Fibroblast of skin of abdomen (primary cell): ENCODE measurements at regions not wholly inside any gene's neighbourhood (a gene's known extent, or its start where the extent isn't known, plus 50 kb on each side); places are given as distances from the start of the nearest gene placed in this dataset.
A peak's percentile ranks its signal among the peaks of the same experiment; 100 is the strongest.
"Not testable (repeated sequence)": the region's sequence is repeated elsewhere in the genome, so short reads cannot be mapped to it uniquely, and the experiment has no call there.

Experiments
- DNase-seq: peaks from one replicate; pipeline ENCODE4 v3.0.0-alpha.2; 2013

DNA sequence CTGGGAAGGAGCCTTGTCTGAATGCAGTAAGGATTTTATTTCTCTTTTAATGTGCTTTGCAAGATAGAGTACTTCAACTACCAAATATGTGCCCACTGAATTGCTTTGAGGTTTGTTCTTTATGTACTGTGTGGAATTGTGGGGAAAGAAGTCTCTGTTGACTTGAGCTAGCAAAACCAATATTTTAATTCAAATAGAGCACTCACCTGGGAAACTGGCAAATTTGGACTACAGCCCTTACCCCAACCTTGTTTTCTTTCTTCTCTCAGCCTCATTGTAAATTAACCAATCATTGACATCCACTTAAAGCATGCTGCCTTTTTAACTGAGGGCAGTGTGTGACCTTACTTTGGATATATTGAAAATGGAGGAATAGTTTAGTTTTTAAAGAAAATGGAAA is 409.0 kb downstream of the SPATA31D1 start:
- DNase-seq = no peak

DNA sequence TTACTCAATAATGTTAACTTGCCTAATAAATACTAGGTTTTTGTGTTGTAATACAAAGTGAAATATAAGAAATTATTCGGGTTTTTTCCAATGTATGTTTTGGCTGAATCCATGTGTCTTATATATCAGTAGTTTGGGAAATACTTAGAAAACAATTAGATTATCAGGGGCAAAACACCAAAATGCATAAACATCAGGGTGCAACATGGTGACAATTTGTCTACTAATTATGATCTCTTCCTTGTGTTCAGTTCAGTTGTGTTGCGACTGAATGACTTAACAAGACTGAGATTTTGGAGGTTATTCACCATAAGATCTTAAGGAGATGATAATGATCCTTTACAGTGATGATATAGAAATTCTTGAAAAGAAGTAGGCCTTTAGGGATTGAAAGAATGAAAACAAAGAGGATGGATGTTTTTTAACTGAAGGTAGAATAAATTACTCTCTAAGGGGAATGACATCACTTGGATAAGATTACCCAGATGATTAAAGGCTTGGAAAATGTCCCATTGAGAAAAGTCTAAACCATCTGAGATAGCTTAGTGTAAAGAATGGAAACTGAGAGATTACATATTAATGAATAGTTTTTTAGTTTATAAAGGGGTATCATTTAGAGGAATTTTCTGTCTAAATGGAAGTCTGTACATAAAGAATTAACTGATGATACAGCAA is 415.8 kb downstream of the SPATA31D1 start:
- DNase-seq = peak; percentile 56

DNA sequence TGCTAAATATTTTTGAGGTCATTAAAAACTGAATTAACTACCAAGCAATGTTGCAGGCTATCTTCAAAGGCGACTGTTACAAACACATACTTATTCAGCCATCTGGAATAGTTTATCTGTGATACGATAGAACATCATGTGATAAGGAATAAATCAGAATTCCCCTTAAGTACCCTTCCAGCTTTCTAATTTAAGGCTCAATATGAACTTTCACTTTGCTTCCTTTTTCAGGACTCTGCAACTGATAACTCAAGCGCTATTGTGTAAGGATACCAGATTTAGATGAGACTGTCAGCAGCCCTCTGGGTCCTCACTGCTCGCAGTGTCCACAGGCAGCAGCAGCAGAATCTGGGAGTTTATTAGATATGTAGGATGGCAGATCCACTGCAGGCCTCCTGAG is 416.3 kb downstream of the SPATA31D1 start:
- DNase-seq = peak; percentile 19

DNA sequence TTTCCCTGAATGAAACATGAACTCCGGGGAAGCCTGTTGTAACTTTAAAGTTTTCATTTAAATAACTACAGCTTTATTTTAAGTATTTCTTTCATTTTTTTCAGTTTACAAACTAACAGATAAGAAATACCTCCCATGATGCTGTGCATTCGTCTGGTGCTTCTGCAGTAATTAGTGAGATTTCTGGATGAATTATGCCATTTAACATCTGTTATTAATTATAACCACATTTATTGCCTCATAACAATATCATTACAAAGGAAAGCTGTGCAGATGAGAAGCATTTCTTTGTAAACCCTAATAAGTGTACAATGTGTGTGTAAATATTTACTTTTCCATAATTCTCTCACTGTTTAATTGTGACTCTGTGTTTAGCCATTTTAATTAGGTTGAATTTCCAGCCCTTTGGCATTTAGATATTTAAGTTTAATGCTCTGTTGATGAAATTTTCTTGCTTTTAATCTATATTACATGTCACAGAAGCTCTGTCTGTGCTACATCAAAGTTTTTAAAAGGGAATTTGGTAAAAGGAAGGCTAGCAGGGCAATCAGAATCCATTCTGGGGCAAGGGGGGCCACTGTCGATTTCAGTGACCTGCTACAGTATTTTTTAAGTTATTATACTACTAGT is 418.0 kb downstream of the SPATA31D1 start:
- no peak for DNase-seq

DNA sequence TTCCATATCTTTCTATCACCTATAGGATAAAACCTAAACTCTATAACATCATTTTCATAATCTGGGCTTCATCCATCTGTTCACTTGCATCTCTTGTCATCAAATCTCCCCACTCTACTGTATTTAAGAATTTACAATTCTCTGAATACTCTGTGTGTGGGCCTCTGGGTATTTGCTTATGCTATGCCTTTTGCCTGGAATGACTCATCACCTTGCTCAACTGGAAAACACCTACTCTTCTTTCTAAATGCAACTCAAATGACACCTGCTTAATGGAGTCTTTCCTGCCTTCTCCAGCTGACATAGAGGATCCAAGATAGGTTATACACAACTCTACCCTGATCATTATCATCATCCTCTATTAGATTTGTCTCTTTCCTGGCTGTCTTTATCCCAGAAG is 421.7 kb downstream of the SPATA31D1 start:
- peak; percentile 13 for DNase-seq

DNA sequence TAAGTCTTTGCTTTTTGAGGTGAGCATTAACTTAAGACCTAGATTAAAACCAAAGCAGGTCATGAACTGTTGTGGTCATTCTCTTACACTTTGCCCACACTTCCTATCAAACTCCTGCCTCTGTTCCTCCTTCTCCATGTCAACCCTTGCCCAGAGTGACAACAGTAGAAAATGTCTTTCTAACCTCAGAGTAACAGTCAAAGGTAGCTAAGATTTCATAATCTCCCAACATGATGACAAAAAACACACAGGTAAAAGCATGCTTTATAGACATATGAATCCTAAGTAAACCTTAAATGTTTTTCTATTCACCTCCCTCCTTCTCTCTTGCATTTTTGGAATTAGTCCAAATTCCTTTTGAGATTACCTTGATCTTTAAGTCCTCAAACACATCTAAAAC is 422.3 kb downstream of the SPATA31D1 start:
- DNase-seq = no peak

DNA sequence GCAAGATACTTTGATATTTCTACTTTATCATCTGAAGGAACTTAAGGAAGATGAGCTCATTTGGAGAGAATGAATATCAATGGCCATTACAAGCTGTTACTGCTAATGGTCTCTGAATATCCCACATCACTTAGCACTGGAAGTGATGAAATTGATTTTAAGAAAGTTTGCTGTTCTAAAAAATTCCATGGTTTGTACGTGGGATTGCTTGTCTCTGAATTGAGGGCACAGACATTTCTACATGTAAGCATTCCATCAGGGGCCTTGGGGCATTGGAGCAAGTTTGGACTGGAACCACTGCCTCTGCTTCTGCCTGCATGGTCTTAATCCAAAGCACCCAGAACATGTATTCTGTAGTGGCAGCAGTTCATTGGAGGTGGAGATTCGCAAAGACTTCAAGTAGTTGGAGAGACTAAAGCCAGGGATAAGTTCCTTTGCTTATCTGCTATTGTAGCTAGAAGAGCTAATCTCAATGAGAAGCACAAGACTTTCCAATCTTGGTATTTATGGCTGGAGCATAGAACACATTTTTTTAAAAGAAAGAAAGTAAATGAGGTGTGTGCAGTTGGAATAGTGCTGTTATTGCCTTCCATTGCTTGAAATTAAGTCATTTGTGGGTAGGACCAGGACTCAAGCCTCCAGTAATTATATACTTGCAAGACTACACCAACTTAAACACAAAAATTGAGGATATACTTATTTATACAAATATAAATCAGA is 424.2 kb downstream of the SPATA31D1 start:
- DNase-seq = no peak

DNA sequence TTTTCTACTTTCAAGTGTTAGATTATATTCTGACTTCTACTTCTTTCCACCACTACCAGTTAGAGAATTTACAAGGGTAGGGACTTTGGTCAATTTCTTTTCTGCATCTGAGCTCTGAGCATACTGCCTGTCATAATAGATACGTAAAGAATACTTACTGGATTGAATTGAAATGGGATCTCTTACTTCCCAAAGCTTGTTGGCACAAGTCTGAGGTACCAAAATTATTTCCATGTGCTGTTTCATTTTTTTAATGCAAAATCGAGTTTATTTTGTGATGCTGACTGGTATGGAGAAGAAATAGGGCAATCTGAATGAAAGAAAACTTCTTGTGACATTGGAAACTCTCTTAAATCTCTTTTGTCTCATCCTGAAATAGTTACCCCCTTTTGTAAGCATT is 428.9 kb downstream of the SPATA31D1 start:
- no peak for DNase-seq

DNA sequence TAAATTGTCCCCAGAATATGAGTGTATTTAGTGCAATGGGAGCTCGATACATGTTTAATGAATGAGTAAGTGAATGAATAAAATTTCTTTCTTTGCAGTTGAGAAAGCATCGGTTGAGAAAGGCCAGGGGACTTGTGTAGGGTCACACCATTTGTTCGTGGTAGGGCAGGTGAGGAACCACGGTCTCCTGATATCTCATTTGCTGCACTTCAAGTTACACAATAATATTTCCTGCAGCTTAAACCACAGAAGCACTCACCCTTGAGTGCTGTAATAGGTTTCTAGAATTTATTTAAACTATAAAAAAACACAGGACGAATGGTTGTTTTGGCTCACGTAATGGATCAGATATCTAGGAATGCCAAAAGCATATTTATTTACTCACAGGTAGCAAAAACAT is 429.8 kb downstream of the SPATA31D1 start:
- no peak for DNase-seq

DNA sequence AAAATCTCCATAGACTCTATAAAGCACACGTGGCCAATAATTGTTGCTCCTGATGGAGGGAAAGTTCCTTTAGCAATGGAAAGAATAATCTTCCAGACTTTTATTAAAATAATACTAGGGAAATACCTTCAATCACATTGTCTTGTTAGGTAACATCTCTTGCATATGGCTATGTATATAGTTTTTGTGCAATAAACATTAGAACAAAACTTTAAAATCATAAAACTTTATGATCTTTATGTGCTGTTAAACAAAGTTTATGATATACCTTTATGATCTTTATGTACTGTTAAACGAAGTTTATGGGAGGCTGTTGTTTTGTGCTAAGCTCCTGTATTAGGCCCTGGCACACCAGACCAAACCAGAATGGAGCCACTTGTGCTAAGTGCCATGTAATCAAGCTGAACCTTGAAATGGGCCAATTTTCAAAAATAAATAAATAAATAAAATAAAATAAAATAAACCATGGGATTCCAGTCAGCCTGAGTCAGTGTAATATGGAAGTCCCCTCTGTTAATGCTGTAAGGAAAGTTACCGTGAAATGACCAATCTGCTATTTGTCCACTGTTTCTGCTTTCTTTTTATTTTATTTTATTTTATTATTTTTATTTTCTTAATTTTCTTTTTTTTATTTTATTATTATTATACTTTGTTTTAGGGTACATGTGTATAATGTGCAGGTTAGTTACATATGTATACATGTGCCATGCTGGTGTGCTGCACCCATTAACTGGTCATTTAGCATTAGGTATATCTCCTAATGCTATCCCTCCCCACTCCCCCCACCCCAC is 431.3 kb downstream of the SPATA31D1 start:
- no peak for DNase-seq

DNA sequence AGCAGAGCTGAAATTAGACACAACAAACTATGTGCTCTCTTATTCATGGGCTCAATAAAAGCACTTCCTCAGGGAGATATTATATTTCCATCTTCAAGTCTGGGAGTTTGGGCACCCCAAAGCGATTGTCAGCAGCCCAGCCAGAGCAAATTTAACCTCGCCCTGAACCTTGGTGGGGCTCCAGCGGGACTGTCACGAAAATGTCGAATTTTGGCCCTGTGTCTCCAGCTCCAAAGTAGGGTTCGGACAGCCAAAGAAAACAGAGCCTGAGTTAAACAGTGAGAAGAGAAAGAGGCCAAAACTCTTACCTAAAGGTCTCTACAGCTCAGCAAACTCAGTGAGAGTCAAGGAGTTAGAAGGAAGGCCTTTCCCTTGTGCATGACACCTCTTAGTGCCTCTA is 432.9 kb downstream of the SPATA31D1 start:
- no peak for DNase-seq

DNA sequence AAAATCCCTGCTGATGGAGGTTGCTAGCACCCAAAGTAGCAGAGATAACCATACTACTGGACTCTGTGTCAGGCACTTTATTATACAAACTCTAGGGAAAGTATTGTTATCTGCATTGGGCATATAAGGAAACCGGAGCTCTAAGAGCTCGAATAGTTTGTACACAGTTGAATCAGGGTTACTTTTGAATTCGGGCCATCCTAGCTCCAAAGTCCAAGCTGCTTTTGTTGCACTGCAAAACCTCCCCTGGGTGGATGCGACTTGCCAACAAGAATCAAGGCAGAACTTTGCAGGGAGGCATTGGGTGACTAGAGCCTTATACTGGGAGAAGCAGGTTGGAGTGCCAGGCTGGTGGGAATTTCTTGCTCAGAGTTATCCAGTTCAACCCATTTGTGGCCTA is 435.1 kb downstream of the SPATA31D1 start:
- no peak for DNase-seq

DNA sequence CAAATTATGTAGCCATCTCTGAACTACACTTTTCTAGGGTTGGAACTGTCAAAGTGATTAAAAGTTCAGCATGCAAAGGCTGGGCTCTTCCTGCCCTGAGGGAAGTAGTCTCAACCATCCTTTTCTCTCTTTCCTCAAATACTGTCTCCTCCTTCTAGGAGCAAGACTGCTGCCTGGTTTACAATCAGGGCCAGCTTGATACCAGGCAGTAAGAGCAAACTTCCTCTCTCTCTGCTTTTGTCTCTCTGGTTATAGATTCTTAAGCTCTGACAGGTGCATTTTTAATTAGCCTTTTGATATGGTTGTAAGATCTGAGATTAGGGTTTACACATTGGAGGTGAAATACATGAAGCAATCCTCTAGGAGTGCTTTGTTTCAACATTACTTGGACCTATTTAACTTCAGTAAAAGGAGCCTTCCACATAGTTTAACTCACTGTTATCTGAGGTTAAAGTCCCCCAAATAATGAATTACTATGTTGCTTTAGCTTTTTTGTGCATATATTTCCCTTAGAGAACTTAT is 436.1 kb downstream of the SPATA31D1 start:
- no peak for DNase-seq

DNA sequence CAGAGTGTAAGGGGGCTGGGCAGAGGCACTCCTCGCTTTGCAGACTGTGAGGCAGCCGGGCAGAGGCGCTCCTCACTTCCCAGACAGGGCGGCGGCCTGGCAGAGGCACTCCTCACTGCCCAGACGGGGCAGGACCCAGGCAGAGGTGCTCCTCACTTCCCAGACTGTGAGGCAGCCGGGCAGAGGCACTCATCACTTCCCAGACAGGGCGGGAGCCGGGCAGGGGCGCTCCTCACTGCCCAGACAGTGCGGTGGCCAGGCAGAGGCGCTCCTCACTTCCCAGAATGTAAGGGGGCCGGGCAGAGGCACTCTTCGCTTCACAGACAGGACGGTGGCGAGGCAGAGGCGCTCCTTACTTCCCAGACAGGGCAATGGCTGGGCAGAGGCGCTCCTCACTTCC is 442.5 kb downstream of the SPATA31D1 start:
- no peak for DNase-seq

DNA sequence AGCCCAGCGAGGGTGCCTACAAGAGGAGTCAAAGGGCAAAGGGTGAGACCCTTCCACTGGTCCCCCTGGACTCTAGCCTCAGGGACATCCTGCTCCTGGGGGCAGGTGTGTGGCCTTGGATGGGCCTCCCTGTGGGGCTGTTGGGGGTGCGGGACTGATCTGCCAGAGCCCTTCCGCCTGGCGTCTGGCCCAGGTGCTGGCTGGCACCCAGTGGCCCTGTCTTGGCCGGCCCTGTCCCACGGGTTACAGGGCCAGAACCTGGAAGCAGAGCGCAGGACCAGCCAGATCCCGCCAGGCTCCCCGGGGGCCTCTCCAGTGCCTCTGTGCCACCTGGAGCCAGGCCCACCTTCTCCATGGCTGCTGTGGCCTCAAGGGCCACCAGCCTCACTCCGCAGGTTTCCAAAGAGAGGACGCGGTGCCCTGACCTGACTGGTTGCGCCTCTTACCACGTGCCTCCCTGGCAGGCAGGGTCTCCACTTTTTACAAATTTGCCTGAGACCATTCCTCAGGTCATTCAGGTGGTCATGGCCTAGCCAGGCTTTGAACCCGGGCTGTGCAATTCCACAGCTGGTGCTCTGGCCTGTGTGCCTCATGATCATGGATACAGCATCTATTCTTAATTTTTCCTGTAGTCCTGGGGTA is 444.8 kb downstream of the SPATA31D1 start:
- not testable (repeated sequence) for DNase-seq

DNA sequence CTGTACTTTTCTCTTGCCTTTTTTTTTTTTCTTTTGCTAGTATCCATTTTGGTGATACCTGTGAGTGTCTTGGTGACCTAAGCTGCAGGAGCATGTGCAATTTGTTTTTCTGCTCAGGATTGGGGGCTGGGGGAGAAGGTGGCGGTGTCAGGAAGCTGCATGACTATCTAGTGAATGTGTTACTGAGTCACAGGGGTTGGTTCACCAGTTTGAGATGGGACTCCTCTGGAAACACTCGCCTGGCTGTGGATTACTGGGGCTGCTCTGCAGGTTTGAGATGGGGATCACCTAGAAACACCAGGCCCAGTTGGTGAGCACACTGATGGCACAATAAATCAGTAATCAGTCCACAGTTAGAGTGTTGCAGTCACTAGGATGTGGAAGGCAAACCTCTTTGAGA is 447.9 kb downstream of the SPATA31D1 start:
- DNase-seq = no peak

DNA sequence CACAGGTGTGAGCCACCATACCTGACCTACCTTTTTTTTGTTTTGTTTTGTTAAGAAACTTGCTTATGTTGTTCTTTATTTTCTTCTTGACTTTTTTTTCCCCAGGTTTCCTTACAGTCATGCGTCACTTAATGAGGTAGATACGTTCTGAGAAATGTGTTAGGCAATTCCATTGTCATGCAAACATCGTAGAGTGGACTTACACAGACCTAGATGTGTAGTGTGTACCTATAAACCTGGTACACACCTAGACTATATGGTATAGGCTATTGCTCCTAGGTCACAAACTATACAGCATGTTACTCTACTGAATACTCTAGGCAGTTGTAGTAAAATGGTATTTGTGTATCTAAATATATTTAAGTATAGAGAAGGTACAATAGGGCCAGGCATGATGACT is 448.6 kb downstream of the SPATA31D1 start:
- not testable (repeated sequence) for DNase-seq

DNA sequence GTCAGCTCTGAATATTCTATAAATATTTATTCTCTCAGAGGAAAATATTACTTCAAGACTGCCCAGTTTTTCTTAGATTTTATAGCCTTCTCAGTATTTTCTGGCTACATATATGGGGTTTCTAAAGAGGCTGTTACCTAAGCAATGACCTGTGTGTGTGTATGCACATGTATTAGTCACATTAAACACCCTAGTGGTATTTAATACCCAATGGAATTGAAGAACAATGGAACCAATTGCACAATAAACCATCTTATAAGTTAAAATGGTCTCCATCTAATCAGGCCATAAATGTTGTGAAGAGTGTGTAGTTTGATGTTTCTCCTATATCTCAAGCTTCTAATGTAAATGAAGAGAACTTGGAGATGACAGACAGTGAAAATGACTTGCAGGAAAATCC is 450.0 kb downstream of the SPATA31D1 start:
- DNase-seq = no peak

DNA sequence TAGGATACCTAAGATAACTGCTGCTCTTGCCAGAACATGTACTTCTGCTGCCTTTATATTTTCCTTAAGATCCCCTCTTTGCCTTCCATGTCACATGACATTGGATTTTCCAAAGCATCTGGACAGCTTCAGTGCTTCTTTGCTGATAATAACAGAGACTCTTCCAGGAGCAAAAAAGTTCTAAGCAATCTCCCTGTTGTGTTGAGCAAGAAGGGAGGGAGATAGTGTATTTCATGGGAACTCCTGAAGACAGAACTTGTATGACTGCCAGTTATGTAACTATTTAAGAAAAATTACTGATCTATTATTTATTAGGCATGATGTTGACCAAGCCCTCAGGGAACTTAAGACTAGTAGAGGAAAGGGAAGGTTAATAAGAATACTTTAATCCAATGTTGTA is 454.7 kb downstream of the SPATA31D1 start:
- no peak for DNase-seq

DNA sequence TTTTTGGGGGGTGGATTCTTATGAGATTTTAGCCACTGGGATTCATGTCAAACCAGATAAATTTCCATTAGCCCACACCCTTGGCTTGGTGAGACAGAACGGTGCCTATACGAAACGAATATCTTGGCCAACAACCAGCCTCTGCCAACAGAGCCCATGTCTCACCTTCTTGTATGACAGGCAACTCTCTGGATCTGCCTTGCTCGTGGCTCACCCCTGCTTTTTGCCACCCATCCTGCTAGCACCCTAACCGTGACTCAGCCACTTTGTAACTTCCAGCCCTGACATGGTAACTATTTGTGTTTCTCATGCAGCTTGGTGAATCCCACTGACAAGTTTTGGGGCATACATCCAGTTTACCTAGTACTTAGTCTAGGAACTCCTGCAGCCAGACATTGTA is 457.0 kb downstream of the SPATA31D1 start:
- DNase-seq = no peak

DNA sequence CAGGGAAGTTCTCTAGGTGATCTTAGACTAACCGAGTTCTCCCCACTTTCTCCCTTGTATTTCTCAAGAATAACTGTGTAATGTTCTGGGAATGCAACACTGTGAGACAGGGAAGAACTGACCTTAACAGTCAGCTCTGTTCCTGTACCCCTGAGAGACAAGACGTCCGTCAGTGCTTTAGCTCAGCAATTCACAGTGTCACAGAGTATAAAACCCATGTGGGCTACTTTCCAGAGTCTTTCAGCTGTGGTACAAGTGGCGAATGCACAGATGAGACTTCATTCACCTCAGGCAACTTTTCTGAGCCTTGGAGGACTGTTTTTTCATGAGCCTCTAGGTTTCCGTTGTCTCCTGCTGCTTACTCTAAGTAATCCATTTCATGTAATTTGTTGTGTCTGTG is 458.8 kb downstream of the SPATA31D1 start:
- DNase-seq = no peak

DNA sequence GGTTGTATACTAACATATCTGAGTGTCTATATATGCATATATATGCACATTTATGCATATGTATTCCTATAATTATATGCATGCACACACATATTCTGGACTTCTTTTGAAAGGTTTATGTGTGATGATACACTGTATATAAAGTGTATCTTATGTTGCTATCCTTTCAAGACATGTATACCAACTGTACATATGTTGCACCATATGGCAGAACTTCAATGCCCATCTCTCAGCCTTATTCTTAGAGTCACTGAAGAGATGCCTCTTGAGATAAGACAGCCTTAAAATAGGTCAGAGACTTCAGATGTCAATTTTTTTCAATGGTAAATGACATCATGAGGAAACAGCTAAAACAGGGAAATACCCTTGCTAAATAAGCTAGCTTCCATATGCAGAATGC is 461.4 kb downstream of the SPATA31D1 start:
- no peak for DNase-seq
